ENCODE measurements at regions not wholly inside any gene's neighbourhood (a gene's known extent, or its start where the extent isn't known, plus 50 kb on each side); places are given as distances from the start of the nearest gene placed in this dataset.

- Histone ChIP-seq H3K36me3 (no peaks in the 10 kb centered on the region), H3K27ac (no peak overlapping the region), H3K4me1 (no peaks in the 10 kb centered on the region), H3K9me3 (no peaks in the 10 kb centered on the region), H3K27me3 (no peaks in the 10 kb centered on the region), H3K4me3 (no peak overlapping the region)
- intact Hi-C loops (cut with DNase I; ENCODE audit: low total_unique reads) (no loop called here), in situ Hi-C loops (cut with MboI; ENCODE audit: low sequenced_read_pairs in 4 of 4) (no loop called here)
- DNase-seq = no peak
- ATAC-seq = no peak
- TF ChIP-seq POLR2A (IDR thresholded peaks at IDR 0.05) = no peak
- TF ChIP-seq CTCF (IDR thresholded peaks at IDR 0.05 in 4 of 5, conservative IDR thresholded peaks at IDR 0.05 in 1 of 5) = no peak
Observed at GRCh38 chr13:65488606-65489005, 1741.5 kb downstream of the PCDH9 start.

GRCh38 chr13:65479692-65480091, 1750.4 kb downstream of the PCDH9 start:
- Histone ChIP-seq H3K27ac (no peak overlapping the region), H3K4me3 (no peak overlapping the region), H3K9me3 (no peaks in the 10 kb centered on the region), H3K4me1 (no peaks in the 10 kb centered on the region), H3K27me3 (no peaks in the 10 kb centered on the region), H3K36me3 (no peaks in the 10 kb centered on the region)
- intact Hi-C loops (cut with DNase I; ENCODE audit: low total_unique reads) = no loop called here
- in situ Hi-C loops (cut with MboI; ENCODE audit: low sequenced_read_pairs in 4 of 4) = no loop called here
- TF ChIP-seq CTCF (IDR thresholded peaks at IDR 0.05 in 4 of 5, conservative IDR thresholded peaks at IDR 0.05 in 1 of 5) (no peak), POLR2A (IDR thresholded peaks at IDR 0.05) (no peak)
- ATAC-seq = no peak
- no peak for DNase-seq

GRCh38 chr13:65473196-65473595, 1756.9 kb downstream of the PCDH9 start:
- H3K27ac ChIP-seq = no peak overlapping the region
- TF ChIP-seq POLR2A (IDR thresholded peaks at IDR 0.05) (no peak), CTCF (IDR thresholded peaks at IDR 0.05 in 4 of 5, conservative IDR thresholded peaks at IDR 0.05 in 1 of 5) (no peak)
- in situ Hi-C loops (cut with MboI; ENCODE audit: low sequenced_read_pairs in 4 of 4) (no loop called here), intact Hi-C loops (cut with DNase I; ENCODE audit: low total_unique reads) (no loop called here)
- H3K4me1 ChIP-seq = no peaks in the 10 kb centered on the region
- no peak for ATAC-seq
- no peaks in the 10 kb centered on the region for H3K9me3 ChIP-seq
- no peak overlapping the region for H3K4me3 ChIP-seq
- H3K27me3 ChIP-seq = no peaks in the 10 kb centered on the region
- DNase-seq = no peak
- no peaks in the 10 kb centered on the region for H3K36me3 ChIP-seq

GRCh38 chr13:65472336-65472735, 1757.8 kb downstream of the PCDH9 start:
- ATAC-seq (no peak), DNase-seq (no peak)
- Histone ChIP-seq H3K4me3 (no peak overlapping the region), H3K36me3 (no peaks in the 10 kb centered on the region), H3K4me1 (no peaks in the 10 kb centered on the region), H3K27me3 (no peaks in the 10 kb centered on the region), H3K9me3 (no peaks in the 10 kb centered on the region), H3K27ac (no peak overlapping the region)
- intact Hi-C loops (cut with DNase I; ENCODE audit: low total_unique reads) (no loop called here), in situ Hi-C loops (cut with MboI; ENCODE audit: low sequenced_read_pairs in 4 of 4) (no loop called here)
- TF ChIP-seq POLR2A (IDR thresholded peaks at IDR 0.05) = no peak
- no peak for TF ChIP-seq CTCF (IDR thresholded peaks at IDR 0.05 in 4 of 5, conservative IDR thresholded peaks at IDR 0.05 in 1 of 5)

DNA sequence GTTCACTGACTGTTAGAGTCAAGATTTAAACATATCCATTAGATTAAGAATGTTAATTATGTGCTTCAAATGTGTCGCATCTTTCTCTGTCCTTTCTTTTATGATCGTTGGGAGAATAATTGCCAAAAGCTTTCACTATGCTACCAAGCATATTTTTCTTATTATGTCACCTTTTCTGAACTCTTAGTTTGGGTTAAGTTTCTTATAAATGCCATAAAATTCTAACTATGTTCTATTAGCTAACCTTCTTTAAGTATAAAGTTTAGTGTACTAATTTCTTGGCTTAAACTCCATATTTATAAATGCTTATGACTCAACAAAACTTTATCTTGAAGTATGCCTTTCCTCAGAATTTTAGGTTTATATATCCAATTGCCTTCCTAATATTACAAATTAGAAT, 1759.4 kb downstream of the PCDH9 start:
- H3K27me3 ChIP-seq = no peaks in the 10 kb centered on the region
- ATAC-seq = no peak
- H3K4me3 ChIP-seq = no peak overlapping the region
- no peak for DNase-seq
- H3K36me3 ChIP-seq = no peaks in the 10 kb centered on the region
- H3K9me3 ChIP-seq = no peaks in the 10 kb centered on the region
- in situ Hi-C loops (cut with MboI; ENCODE audit: low sequenced_read_pairs in 4 of 4) = no loop called here
- TF ChIP-seq CTCF (IDR thresholded peaks at IDR 0.05 in 4 of 5, conservative IDR thresholded peaks at IDR 0.05 in 1 of 5) (no peak), POLR2A (IDR thresholded peaks at IDR 0.05) (no peak)
- H3K27ac ChIP-seq = no peak overlapping the region
- no peaks in the 10 kb centered on the region for H3K4me1 ChIP-seq
- intact Hi-C loops (cut with DNase I; ENCODE audit: low total_unique reads) = no loop called here

All from gastrocnemius medialis (tissue), 4 donors.